Duodenal mucosa (tissue), 2 donors: ENCODE measurements at regions not wholly inside any gene's neighbourhood (a gene's known extent, or its start where the extent isn't known, plus 50 kb on each side); places are given as distances from the start of the nearest gene placed in this dataset.

Experiments used
- H3K27ac ChIP-seq: one replicate; pipeline ENCODE4 v1.7.0; 2013; ENCODE audit warnings: low read depth, low read length
- H3K27me3 ChIP-seq, 2 donors: one replicate each; pipeline ENCODE4 v1.7.0; 2013; ENCODE audit warnings: low read length in 2 of 2, control low read depth in 1 of 2; ENCODE audit not compliant: insufficient read depth in 2 of 2, control insufficient read depth in 1 of 2
- H3K36me3 ChIP-seq, 2 donors: one replicate each; pipeline ENCODE4 v1.7.0; 2013; ENCODE audit warnings: low read length in 2 of 2, control low read depth in 1 of 2; ENCODE audit not compliant: insufficient read depth in 2 of 2, control insufficient read depth in 1 of 2
- H3K4me1 ChIP-seq, 2 donors: one replicate each; pipeline ENCODE4 v1.7.0; 2013; ENCODE audit warnings: low read length in 2 of 2, control low read depth in 1 of 2; ENCODE audit not compliant: insufficient read depth in 2 of 2, control insufficient read depth in 1 of 2
- H3K4me3 ChIP-seq, 2 donors: one replicate each; pipeline ENCODE4 v1.7.0; 2013; ENCODE audit warnings: low read length in 2 of 2, low read depth in 1 of 2
- H3K9ac ChIP-seq, 2 donors: one replicate each; pipeline ENCODE4 v1.7.0; 2013; ENCODE audit warnings: low read length in 2 of 2, low read depth in 1 of 2
- H3K9me3 ChIP-seq, 2 donors: one replicate each; pipeline ENCODE4 v1.7.0; 2013; ENCODE audit warnings: low read length in 2 of 2, control low read depth in 1 of 2; ENCODE audit not compliant: control insufficient read depth in 1 of 2

- Histone ChIP-seq H3K27me3 (no peaks in the 10 kb centered on the region), H3K36me3 (no peaks in the 10 kb centered on the region), H3K27ac (no peak overlapping the region), H3K9ac (no peak overlapping the region), H3K9me3 (no peaks in the 10 kb centered on the region), H3K4me3 (no peak overlapping the region), H3K4me1 (peaks cover 0 to 5% of the 10 kb centered on the region in 2 donors)
These were observed 218.0 kb upstream of the TRIB2 start for GRCh38 chr2:12498704-12499103.

- no peaks in the 10 kb centered on the region for H3K27me3 ChIP-seq
- H3K9ac ChIP-seq = no peak overlapping the region
- H3K27ac ChIP-seq = no peak overlapping the region
- no peak overlapping the region for H3K4me3 ChIP-seq
- peaks cover 0 to 5% of the 10 kb centered on the region in 2 donors for H3K4me1 ChIP-seq
- H3K9me3 ChIP-seq = no peaks in the 10 kb centered on the region
- H3K36me3 ChIP-seq = no peaks in the 10 kb centered on the region
These were observed 215.8 kb upstream of the TRIB2 start for GRCh38 chr2:12500899-12501298.

- H3K27me3 ChIP-seq = no peaks in the 10 kb centered on the region
- no peak overlapping the region for H3K4me3 ChIP-seq
- H3K9me3 ChIP-seq = no peaks in the 10 kb centered on the region
- no peak overlapping the region for H3K27ac ChIP-seq
- H3K36me3 ChIP-seq = no peaks in the 10 kb centered on the region
- H3K4me1 ChIP-seq = peaks cover 0 to 5% of the 10 kb centered on the region in 2 donors
- no peak overlapping the region for H3K9ac ChIP-seq
These were observed 215.1 kb upstream of the TRIB2 start for GRCh38 chr2:12501469-12502158.

DNA sequence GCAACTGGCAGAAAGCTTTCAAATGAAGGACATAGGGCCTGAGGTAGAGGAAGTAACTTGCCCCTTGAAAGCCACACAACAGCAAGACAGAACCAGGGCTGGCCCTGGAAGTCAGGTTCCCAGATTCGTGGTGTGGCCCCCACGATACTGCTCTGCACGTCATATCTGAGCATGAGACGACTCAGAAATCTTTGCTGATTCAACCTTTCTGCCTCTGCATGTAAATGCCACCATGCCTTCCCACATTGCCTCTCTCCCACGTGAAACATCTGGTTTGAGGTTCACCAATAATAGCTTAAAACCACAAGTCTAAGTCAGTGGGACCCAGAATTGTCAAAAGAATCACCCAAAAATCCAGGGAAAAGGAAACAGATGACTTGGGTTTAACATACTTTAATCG, 214.0 kb upstream of the TRIB2 start:
- H3K36me3 ChIP-seq = no peaks in the 10 kb centered on the region
- no peaks in the 10 kb centered on the region for H3K9me3 ChIP-seq
- no peaks in the 10 kb centered on the region for H3K27me3 ChIP-seq
- H3K4me1 ChIP-seq = peaks cover 0 to 5% of the 10 kb centered on the region in 2 donors
- no peak overlapping the region for H3K9ac ChIP-seq
- H3K27ac ChIP-seq = no peak overlapping the region
- H3K4me3 ChIP-seq = no peak overlapping the region

DNA sequence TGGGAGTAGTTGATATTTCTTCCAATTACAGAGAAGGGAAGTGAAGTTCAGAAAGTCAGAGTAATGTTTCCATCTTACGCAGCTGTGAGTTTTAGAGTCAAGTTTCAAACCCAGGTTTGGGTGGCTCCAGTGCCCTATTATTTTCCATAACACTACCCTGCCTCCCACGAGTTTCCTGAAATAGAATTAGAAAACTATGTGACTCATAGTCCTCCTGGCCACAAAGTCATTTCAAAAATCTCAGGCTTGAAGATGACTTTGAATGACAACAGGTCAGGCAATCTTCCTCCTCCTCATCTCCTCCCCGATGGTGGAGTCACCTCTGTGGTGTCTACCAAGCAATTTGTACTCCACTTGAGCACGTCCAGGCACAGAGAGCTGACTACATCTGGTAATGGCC, 212.3 kb upstream of the TRIB2 start:
- Histone ChIP-seq H3K36me3 (no peaks in the 10 kb centered on the region), H3K9ac (no peak overlapping the region), H3K4me3 (no peak overlapping the region), H3K27ac (no peak overlapping the region), H3K9me3 (no peaks in the 10 kb centered on the region), H3K4me1 (peaks cover 0 to 5% of the 10 kb centered on the region in 2 donors), H3K27me3 (no peaks in the 10 kb centered on the region)

- H3K36me3 ChIP-seq = no peaks in the 10 kb centered on the region
- H3K9me3 ChIP-seq = no peaks in the 10 kb centered on the region
- H3K4me1 ChIP-seq = peaks cover 0 to 5% of the 10 kb centered on the region in 2 donors
- no peak overlapping the region for H3K9ac ChIP-seq
- H3K27me3 ChIP-seq = no peaks in the 10 kb centered on the region
- no peak overlapping the region for H3K4me3 ChIP-seq
- H3K27ac ChIP-seq = no peak overlapping the region
These were observed 209.9 kb upstream of the TRIB2 start for GRCh38 chr2:12506846-12507245.

- H3K27me3 ChIP-seq = no peaks in the 10 kb centered on the region
- no peak overlapping the region for H3K27ac ChIP-seq
- H3K4me3 ChIP-seq = no peak overlapping the region
- no peaks in the 10 kb centered on the region for H3K9me3 ChIP-seq
- H3K36me3 ChIP-seq = no peaks in the 10 kb centered on the region
- no peak overlapping the region for H3K9ac ChIP-seq
- H3K4me1 ChIP-seq = peaks cover 0 to 5% of the 10 kb centered on the region in 2 donors
These were observed 209.4 kb upstream of the TRIB2 start for GRCh38 chr2:12507295-12507694.

GRCh38 chr2:12510070-12510469, 206.7 kb upstream of the TRIB2 start:
- H3K27ac ChIP-seq = no peak overlapping the region
- no peak overlapping the region for H3K9ac ChIP-seq
- no peak overlapping the region for H3K4me3 ChIP-seq
- H3K4me1 ChIP-seq = peaks cover 0 to 3% of the 10 kb centered on the region in 2 donors
- H3K9me3 ChIP-seq = no peaks in the 10 kb centered on the region
- H3K27me3 ChIP-seq = no peaks in the 10 kb centered on the region
- H3K36me3 ChIP-seq = no peaks in the 10 kb centered on the region

DNA sequence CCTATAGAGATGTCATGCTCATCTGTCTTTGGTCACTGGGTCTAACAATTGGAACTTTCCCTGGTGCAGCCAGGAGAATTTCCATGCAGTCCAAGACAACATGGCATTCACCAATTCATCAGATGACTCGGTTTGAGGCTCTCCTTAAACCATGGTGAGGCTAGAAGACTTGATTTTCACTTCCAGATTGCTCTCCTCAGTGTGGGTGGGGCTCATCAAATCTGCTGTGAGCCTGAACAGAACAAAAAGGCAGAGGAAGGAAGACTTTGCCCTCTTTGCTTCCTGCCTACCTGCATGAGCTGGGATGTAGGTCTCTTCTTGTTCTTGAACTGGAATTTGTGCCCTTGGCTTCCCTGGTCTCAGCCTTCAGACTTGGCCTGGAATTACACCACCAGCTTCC, 203.4 kb upstream of the TRIB2 start:
- Histone ChIP-seq H3K4me3 (no peak overlapping the region), H3K4me1 (peaks cover 0 to 3% of the 10 kb centered on the region in 2 donors), H3K9me3 (no peaks in the 10 kb centered on the region), H3K9ac (no peak overlapping the region), H3K36me3 (no peaks in the 10 kb centered on the region), H3K27me3 (no peaks in the 10 kb centered on the region), H3K27ac (no peak overlapping the region)

- Histone ChIP-seq H3K4me1 (peaks cover 0 to 3% of the 10 kb centered on the region in 2 donors), H3K27me3 (no peaks in the 10 kb centered on the region), H3K9ac (no peak overlapping the region), H3K9me3 (no peaks in the 10 kb centered on the region), H3K27ac (no peak overlapping the region), H3K4me3 (no peak overlapping the region), H3K36me3 (no peaks in the 10 kb centered on the region)
These were observed 202.6 kb upstream of the TRIB2 start for GRCh38 chr2:12514168-12514567.
